Stimulated activated naive B cell treated with anti-CD40 and anti-IgM and Interleukin-4, amounts not matched to agents 10 μg/mL and 1 μg/mL and 100 μg/mL, for 72 hours (primary cell): ENCODE measurements at regions not wholly inside any gene's neighbourhood (a gene's known extent, or its start where the extent isn't known, plus 50 kb on each side); places are given as distances from the start of the nearest gene placed in this dataset.

ENCODE experiments used
- ATAC-seq, 2 donors: fragments of 150-1000 bp; cut with Tn5 transposase; replicated peaks; 2 replicates each; pipeline ENCODE4 v1.10.0; 2021; ENCODE audit warnings: moderate library complexity in 1 of 2
- DNase-seq: peaks from one replicate; pipeline ENCODE4 v3.0.0; 2021
- H3K27ac Mint-ChIP-seq: one replicate; pipeline ENCODE4 v1.8.0; 2022; ENCODE audit warnings: mild to moderate bottlenecking, mixed read lengths
- H3K27me3 Mint-ChIP-seq, 2 donors: one replicate each; pipeline ENCODE4 v1.8.0; 2022; ENCODE audit warnings: mixed read lengths in 2 of 2
- H3K36me3 Mint-ChIP-seq, 2 donors: one replicate each; pipeline ENCODE4 v1.8.0; 2022; ENCODE audit warnings: mixed read lengths in 2 of 2, mild to moderate bottlenecking in 1 of 2
- H3K4me1 Mint-ChIP-seq, 2 donors: one replicate each; pipeline ENCODE4 v1.8.0; 2022; ENCODE audit warnings: mixed read lengths in 2 of 2, mild to moderate bottlenecking in 1 of 2
- H3K4me3 Mint-ChIP-seq, 2 donors: one replicate each; pipeline ENCODE4 v1.8.0; 2022; ENCODE audit warnings: mild to moderate bottlenecking in 2 of 2, mixed read lengths in 2 of 2, moderate library complexity in 1 of 2
- H3K9me3 Mint-ChIP-seq, 2 donors: one replicate each; pipeline ENCODE4 v1.8.0; 2022; ENCODE audit warnings: mixed read lengths in 2 of 2, mild to moderate bottlenecking in 1 of 2

DNA sequence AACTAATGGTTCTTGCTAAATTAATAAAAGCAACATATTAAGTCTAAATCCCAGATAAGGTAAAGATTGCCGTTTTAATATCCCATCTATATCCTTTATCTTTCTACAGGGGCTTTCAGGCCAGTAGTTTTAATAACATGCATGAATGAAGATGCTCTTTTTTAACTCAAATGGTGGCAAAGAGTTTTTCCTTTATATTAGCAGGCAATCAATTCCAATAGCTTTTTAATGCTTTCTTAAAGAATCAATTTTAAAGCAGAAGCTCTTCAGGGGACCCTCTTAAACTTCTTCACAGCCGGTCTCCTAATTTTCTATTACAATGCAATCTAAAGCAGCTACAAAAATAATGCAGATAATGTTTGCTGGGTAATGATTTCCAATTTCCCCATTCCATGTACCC is 107.8 kb upstream of the HS3ST5 start:
- DNase-seq (no peak), ATAC-seq (no peak)
- no peak overlapping the region for H3K4me3 Mint-ChIP-seq
- no peaks in the 10 kb centered on the region for H3K9me3 Mint-ChIP-seq
- H3K4me1 Mint-ChIP-seq = no peaks in the 10 kb centered on the region
- H3K27ac Mint-ChIP-seq = no peak overlapping the region
- H3K27me3 Mint-ChIP-seq = no peaks in the 10 kb centered on the region
- H3K36me3 Mint-ChIP-seq = no peaks in the 10 kb centered on the region

DNA sequence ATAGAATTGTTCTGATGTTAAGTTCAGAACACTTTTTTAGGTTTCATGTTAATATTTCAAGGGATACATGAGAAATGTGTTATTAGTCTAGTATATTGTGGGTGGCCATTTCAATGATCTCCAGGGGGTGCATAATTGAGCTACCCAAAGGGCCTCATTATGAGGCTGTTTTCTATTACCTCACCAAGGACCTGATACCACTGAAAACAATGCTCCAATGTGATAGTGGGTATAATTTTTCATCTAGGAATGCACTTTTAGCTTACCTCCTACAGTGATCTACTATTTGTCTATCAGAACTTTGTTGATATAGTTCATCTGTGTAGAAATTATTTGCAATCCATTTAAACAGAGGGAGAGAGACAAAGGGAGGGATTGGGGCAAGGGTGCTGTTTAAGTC is 106.8 kb upstream of the HS3ST5 start:
- H3K27ac Mint-ChIP-seq = no peak overlapping the region
- no peaks in the 10 kb centered on the region for H3K27me3 Mint-ChIP-seq
- ATAC-seq = no peak
- H3K9me3 Mint-ChIP-seq = no peaks in the 10 kb centered on the region
- H3K36me3 Mint-ChIP-seq = no peaks in the 10 kb centered on the region
- H3K4me1 Mint-ChIP-seq = no peaks in the 10 kb centered on the region
- no peak for DNase-seq
- no peak overlapping the region for H3K4me3 Mint-ChIP-seq

DNA sequence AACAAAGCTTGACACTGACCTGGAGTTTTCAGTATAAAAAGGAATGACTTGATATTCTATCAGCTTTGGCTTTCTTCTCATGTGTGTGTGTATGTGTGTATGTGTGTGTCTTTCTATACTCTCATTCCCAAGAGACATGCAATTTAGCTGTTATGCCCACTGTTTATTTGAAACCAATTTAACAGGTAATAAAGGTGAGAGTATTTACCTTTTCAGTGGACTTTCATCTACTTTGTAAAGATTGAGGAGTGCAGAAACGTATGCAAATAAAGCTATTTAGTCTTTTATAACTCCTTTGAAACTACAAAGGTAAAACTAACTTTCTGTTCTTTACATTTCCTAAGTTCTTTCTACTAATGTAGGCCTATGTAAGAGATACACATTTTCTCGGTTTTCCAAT is 103.5 kb upstream of the HS3ST5 start:
- no peaks in the 10 kb centered on the region for H3K9me3 Mint-ChIP-seq
- H3K27ac Mint-ChIP-seq = no peak overlapping the region
- H3K4me1 Mint-ChIP-seq = no peaks in the 10 kb centered on the region
- ATAC-seq (no peak), DNase-seq (no peak)
- H3K27me3 Mint-ChIP-seq = no peaks in the 10 kb centered on the region
- no peak overlapping the region for H3K4me3 Mint-ChIP-seq
- H3K36me3 Mint-ChIP-seq = no peaks in the 10 kb centered on the region

DNA sequence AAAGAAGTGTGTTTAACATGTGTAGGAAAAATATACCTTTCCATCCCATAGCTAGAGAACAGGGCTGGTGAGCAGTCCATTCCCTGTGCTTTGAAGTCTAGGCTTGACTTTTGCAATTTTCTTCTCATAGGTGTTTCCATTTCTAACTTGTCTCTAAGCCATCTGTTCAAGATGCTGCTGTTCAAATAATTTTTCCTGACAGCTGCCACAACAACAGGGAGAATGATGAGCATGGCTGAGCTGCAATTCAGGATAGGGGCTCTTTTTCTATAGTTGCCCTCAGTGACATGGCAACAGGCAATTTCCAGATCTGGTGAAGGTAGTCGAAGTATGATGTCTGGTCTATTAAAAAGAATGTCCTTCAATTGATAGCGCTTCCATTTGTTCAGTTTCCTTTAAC is 103.0 kb upstream of the HS3ST5 start:
- no peaks in the 10 kb centered on the region for H3K36me3 Mint-ChIP-seq
- ATAC-seq (no peak), DNase-seq (no peak)
- H3K27me3 Mint-ChIP-seq = no peaks in the 10 kb centered on the region
- H3K4me1 Mint-ChIP-seq = no peaks in the 10 kb centered on the region
- H3K27ac Mint-ChIP-seq = no peak overlapping the region
- no peak overlapping the region for H3K4me3 Mint-ChIP-seq
- no peaks in the 10 kb centered on the region for H3K9me3 Mint-ChIP-seq

DNA sequence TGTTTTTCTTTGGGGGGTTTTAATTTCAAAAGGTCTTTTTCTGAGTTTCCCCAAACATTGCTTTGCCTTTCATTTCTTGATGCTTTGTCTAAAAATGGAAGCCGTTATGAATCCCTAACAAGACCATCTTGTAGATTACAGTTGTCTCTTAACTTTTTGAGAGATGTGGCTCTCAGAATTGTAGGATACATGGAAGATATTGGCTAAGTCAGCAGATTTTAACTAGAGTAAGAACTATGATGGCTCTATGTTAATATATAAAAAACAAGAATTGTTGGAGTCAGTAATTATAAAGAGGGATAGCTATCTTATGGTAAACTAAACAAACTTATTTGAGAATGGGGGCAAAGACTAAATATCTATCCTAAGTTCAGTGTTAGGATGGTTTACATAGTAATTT is 96.6 kb upstream of the HS3ST5 start:
- no peak for ATAC-seq
- Mint-ChIP-seq H3K4me1 (no peaks in the 10 kb centered on the region), H3K4me3 (no peak overlapping the region), H3K27ac (no peak overlapping the region), H3K9me3 (no peaks in the 10 kb centered on the region), H3K27me3 (no peaks in the 10 kb centered on the region), H3K36me3 (no peaks in the 10 kb centered on the region)
- DNase-seq = no peak

DNA sequence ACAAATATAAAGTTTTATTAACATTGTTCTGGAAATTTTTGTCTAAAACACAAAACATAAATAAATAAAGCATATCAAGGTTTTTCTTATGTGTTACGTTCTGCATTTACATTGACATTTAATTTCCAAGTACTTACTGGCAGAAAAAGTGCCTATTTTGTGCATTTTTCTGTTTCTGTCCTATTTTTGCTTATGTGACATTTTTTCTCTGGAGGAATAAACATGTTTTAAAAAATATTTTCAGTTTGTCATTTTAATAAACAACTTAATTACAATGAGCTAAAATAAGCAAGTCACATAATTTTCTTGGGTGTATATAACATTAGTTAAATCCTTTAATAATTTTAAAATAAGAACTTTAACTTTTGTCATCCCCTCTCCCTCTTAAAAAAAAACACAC is 94.4 kb upstream of the HS3ST5 start:
- no peak for DNase-seq
- H3K36me3 Mint-ChIP-seq = no peaks in the 10 kb centered on the region
- no peak overlapping the region for H3K4me3 Mint-ChIP-seq
- no peak for ATAC-seq
- no peaks in the 10 kb centered on the region for H3K4me1 Mint-ChIP-seq
- H3K9me3 Mint-ChIP-seq = no peaks in the 10 kb centered on the region
- no peaks in the 10 kb centered on the region for H3K27me3 Mint-ChIP-seq
- no peak overlapping the region for H3K27ac Mint-ChIP-seq

DNA sequence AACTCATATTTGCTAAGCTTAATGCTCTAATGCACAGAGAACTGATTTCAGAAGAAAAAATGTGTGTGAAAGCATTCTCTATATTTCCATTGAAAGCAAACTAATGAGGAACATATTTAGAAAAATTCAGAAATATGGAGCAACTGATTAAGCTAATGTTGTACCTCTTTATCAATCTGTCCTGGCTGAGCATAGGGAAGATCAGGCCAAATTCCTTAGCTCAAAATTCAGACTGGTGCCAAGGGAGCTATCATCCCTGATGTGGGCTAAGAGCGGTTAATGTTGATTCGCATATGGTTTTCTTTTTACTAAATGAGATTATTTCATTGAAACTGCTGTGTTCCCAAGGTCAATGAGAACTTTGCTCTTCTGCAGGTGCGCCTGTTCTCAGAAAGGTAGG is 93.9 kb upstream of the HS3ST5 start:
- DNase-seq (no peak), ATAC-seq (no peak)
- H3K4me1 Mint-ChIP-seq = no peaks in the 10 kb centered on the region
- no peak overlapping the region for H3K27ac Mint-ChIP-seq
- H3K4me3 Mint-ChIP-seq = no peak overlapping the region
- H3K36me3 Mint-ChIP-seq = no peaks in the 10 kb centered on the region
- H3K27me3 Mint-ChIP-seq = no peaks in the 10 kb centered on the region
- H3K9me3 Mint-ChIP-seq = no peaks in the 10 kb centered on the region

DNA sequence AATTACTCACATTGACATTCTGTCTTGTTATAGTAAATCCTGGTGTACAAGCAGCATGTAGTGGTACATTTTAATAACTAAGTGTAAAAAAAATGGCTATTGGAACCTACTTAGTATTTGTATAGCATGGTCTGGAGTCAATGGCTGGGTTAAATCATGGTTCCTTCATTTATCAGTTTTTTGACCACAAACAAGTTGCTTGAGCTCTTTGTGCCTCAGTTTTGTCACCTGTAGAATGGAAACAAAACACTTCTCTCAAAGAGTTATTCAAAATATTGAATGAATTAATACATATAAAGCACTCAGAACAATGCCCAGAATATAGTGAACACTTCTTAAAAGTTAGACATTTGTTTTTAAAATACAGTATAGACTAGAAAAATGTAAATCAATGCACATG is 93.2 kb upstream of the HS3ST5 start:
- Mint-ChIP-seq H3K36me3 (no peaks in the 10 kb centered on the region), H3K9me3 (no peaks in the 10 kb centered on the region), H3K4me1 (no peaks in the 10 kb centered on the region), H3K27me3 (no peaks in the 10 kb centered on the region), H3K4me3 (no peak overlapping the region), H3K27ac (no peak overlapping the region)
- no peak for DNase-seq
- no peak for ATAC-seq

DNA sequence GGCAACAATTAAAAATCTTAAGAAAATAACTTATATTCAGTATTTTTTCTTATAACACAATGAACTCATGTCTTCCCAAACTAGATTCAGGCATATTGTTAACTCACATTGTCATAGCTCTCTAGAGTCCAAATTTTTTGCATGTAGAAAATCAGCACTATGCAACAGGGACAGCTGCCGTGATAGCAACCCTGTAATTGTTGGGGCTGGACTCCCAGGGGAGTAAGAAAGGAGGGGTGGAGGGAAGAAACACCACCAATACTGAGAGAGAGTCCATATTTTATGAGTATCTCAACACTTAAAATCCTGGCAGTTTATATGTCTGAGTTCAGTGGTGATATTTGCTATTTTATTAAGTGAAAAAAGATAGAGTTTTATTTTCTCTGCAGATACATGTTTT is 89.6 kb upstream of the HS3ST5 start:
- H3K27ac Mint-ChIP-seq = no peak overlapping the region
- no peak for ATAC-seq
- no peaks in the 10 kb centered on the region for H3K4me1 Mint-ChIP-seq

DNA sequence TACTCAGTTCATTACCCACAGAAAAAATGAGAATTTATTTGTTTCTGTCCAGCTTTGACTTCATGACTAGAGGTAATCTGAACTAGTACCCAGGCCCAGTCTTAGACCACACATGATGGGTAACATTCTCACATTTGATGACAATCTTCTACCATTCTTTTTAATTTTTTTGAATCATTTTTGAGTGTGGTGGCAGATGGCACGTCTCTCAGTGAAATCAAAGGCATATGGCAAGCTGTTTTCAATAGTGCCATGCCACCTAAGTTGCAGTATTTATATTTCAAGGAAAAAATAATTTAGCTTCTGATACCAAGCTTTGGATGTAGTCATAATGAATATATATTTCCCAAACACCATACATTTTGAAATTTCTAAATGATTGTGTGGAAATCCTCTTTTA is 88.8 kb upstream of the HS3ST5 start:
- DNase-seq = no peak

More for the DNA sequence above, 89.6 kb upstream of the HS3ST5 start:
- no peak for DNase-seq
- no peaks in the 10 kb centered on the region for H3K36me3 Mint-ChIP-seq
- no peak overlapping the region for H3K4me3 Mint-ChIP-seq
- H3K9me3 Mint-ChIP-seq = no peaks in the 10 kb centered on the region
- H3K27me3 Mint-ChIP-seq = no peaks in the 10 kb centered on the region

DNA sequence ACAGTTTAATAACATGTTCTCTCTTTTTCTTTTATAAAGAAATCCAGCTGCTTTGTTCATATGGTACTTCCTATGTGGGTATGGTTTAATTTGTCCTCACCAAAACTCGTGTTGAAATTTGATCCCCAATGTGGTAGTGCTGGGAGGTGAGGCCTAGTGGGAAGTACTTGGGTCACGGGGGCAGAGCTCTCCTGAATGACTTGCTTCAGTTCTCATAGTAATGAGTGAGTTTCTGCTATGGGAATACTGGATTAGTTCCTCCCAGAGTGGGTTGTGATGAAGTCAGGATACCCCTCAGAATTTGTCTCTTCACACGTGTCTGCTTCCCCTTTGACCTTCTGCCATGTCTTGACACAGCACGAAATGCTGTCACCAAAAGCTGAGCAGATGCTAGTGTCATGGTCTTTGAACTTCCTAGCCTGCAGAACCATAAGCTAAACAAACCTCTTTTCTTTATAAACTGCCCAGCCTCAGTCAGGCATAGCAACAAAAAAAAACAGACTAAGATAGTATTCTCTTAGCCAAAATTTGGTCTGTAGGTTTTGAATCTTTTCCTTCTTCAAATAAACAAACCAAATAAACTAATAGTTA is 87.8 kb upstream of the HS3ST5 start:
- no peak for DNase-seq
- Mint-ChIP-seq H3K27ac (no peak overlapping the region), H3K27me3 (no peaks in the 10 kb centered on the region), H3K4me3 (no peak overlapping the region), H3K4me1 (no peaks in the 10 kb centered on the region), H3K36me3 (no peaks in the 10 kb centered on the region), H3K9me3 (peaks cover 0 to 5% of the 10 kb centered on the region in 2 donors)
- ATAC-seq = no peak

More for the DNA sequence above, 88.8 kb upstream of the HS3ST5 start:
- Mint-ChIP-seq H3K27ac (no peak overlapping the region), H3K4me1 (no peaks in the 10 kb centered on the region), H3K9me3 (no peaks in the 10 kb centered on the region), H3K4me3 (no peak overlapping the region), H3K27me3 (no peaks in the 10 kb centered on the region), H3K36me3 (no peaks in the 10 kb centered on the region)
- ATAC-seq = no peak

DNA sequence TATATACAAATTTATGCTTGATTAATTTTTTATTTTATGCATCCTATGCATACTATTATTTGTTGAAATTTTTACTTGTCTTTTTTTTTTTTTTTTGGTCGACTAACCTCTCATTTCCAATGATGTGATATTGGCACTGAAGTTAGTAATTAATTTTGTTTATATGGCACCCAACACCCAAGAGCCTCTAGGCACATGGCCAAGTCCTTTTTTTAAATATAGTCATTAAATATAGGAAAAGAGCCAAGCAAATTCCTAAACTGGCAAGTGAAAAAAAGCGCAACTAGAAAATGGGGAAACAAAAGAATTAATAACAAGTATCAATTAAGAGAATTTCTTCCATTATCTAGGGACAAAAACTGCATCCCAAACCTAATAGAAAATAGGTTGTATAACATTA is 85.5 kb upstream of the HS3ST5 start:
- Mint-ChIP-seq H3K4me3 (no peak overlapping the region), H3K9me3 (peaks cover 0 to 6% of the 10 kb centered on the region in 2 donors), H3K4me1 (no peaks in the 10 kb centered on the region), H3K27me3 (no peaks in the 10 kb centered on the region), H3K27ac (no peak overlapping the region), H3K36me3 (no peaks in the 10 kb centered on the region)
- no peak for ATAC-seq
- no peak for DNase-seq

DNA sequence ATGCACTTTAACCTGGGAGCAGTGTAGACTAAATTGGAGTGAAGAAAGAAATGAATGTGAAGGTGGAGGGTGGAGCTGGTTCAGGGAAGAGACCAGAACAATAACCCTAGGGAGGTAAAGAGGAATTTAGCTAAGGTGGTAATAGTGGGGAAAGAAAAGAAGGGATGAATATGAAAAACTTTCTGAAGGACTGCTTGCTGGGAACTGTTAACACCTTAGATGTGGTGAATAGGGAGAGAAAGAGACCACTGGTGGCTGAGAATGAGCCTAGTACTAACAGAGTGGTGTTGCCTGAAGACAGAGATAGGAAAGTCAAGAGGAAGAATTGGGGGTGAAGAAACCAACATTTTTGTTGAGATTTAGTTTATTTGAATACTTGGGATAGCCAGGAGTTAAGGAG is 78.4 kb upstream of the HS3ST5 start:
- no peak overlapping the region for H3K4me3 Mint-ChIP-seq
- no peaks in the 10 kb centered on the region for H3K36me3 Mint-ChIP-seq
- no peak overlapping the region for H3K27ac Mint-ChIP-seq
- peaks cover 1 to 6% of the 10 kb centered on the region in 2 donors for H3K9me3 Mint-ChIP-seq
- no peak for DNase-seq
- no peaks in the 10 kb centered on the region for H3K4me1 Mint-ChIP-seq
- no peaks in the 10 kb centered on the region for H3K27me3 Mint-ChIP-seq
- ATAC-seq = no peak

DNA sequence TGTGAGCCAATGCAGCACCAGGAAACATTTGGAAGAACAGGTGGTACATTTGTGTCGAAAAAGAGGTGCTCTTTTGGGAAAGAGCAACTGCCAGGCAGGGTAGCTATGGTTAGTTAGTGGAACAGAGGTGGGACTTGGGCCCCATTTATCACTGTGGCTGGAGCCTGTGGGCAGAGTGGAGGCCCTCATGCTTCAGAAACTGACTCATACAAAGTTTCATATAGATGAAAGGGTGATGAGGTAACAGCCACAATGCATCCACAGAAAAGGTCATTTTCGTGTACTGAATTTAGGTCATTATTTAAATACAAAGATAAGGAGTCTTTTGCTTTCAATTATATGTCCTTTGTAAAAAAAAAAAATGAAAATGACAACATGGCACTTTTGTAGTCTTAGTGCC is 76.4 kb upstream of the HS3ST5 start:
- H3K36me3 Mint-ChIP-seq = no peaks in the 10 kb centered on the region
- H3K27me3 Mint-ChIP-seq = no peaks in the 10 kb centered on the region
- DNase-seq (no peak), ATAC-seq (peak in 1 of 2 donors; percentile 49)
- H3K4me1 Mint-ChIP-seq = no peaks in the 10 kb centered on the region
- no peak overlapping the region for H3K27ac Mint-ChIP-seq
- no peak overlapping the region for H3K4me3 Mint-ChIP-seq
- H3K9me3 Mint-ChIP-seq = peaks cover 0 to 1% of the 10 kb centered on the region in 2 donors

DNA sequence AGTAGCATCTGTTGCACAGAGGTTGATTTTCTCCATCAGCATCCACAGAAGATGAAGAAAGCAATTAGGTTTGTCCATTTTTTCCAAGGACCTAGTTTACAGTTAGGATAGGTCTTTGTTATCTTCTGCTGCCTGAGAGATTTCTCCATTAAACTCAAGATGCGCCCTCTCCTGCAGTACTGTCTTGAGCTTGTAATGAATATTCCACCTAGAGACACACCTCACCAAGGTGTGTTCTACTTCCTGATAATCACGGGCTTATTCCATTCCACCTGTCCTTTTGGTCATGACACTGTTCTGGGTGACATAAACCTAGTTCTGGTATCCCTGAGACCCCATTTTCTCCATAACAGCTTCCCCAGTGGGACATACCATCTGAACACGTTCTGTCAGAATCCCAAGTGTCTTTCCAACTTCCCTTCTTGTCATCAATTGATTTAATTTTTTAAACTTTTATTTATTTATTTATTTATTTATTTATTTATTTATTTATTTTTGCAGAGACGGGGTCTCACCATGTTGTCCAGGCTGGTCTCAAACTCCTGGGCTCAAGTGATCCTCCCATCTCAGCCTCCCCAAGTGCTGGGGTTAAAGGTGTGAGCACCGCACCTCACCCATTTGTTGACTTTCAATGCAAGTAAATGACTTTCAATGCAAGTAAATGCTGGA is 75.6 kb upstream of the HS3ST5 start:
- Mint-ChIP-seq H3K27ac (no peak overlapping the region), H3K9me3 (peaks cover 0 to 1% of the 10 kb centered on the region in 2 donors), H3K4me1 (no peaks in the 10 kb centered on the region), H3K4me3 (no peak overlapping the region), H3K36me3 (no peaks in the 10 kb centered on the region), H3K27me3 (no peaks in the 10 kb centered on the region)
- no peak for DNase-seq
- ATAC-seq = no peak
